GM12872 (cell line): ENCODE measurements at regions not wholly inside any gene's neighbourhood (a gene's known extent, or its start where the extent isn't known, plus 50 kb on each side); places are given as distances from the start of the nearest gene placed in this dataset.

Source experiments
- CTCF ChIP-seq: IDR thresholded peaks from 3 replicates; pipeline ENCODE4 v1.5.1; 2011; ENCODE audit warnings: low read depth, mild to moderate bottlenecking, low read length, moderate library complexity; ENCODE audit not compliant: insufficient read depth

GRCh38 chr6:76609160-76609559 is 536.7 kb upstream of the IMPG1 start:
- TF ChIP-seq CTCF: no peak

- no peak for TF ChIP-seq CTCF
These were observed 521.6 kb upstream of the IMPG1 start for GRCh38 chr6:76594109-76594508.

GRCh38 chr6:76593668-76594067 is 521.2 kb upstream of the IMPG1 start:
- TF ChIP-seq CTCF: no peak

GRCh38 chr6:76592566-76592965 is 520.1 kb upstream of the IMPG1 start:
- TF ChIP-seq CTCF: no peak

- TF ChIP-seq CTCF: no peak
These were observed 514.8 kb upstream of the IMPG1 start for GRCh38 chr6:76587271-76587670.

- TF ChIP-seq CTCF: no peak
These were observed 511.7 kb upstream of the IMPG1 start for GRCh38 chr6:76584121-76584520.

- no peak for TF ChIP-seq CTCF
These were observed 506.3 kb upstream of the IMPG1 start for GRCh38 chr6:76578746-76579145.

GRCh38 chr6:76574746-76575145 is 502.3 kb upstream of the IMPG1 start:
- TF ChIP-seq CTCF: no peak
